HS-27A (cell line): ENCODE measurements at regions not wholly inside any gene's neighbourhood (a gene's known extent, or its start where the extent isn't known, plus 50 kb on each side); places are given as distances from the start of the nearest gene placed in this dataset.

Experiments used
- DNase-seq: peaks from one replicate; pipeline ENCODE4 v3.0.0-alpha.2; 2012; ENCODE audit warnings: low read depth, missing footprints

GRCh38 chr19:31803835-31804446 lies 454.7 kb upstream of the TSHZ3 start:
- DNase-seq = no peak

GRCh38 chr19:31804668-31805067 lies 455.4 kb upstream of the TSHZ3 start:
- no peak for DNase-seq

- DNase-seq = no peak
Measured at GRCh38 chr19:31810536-31811109, 461.4 kb upstream of the TSHZ3 start.

GRCh38 chr19:31817971-31818797 lies 468.9 kb upstream of the TSHZ3 start:
- no peak for DNase-seq

GRCh38 chr19:31818798-31819105 lies 469.5 kb upstream of the TSHZ3 start:
- DNase-seq = no peak

GRCh38 chr19:31819837-31820236 lies 470.6 kb upstream of the TSHZ3 start:
- no peak for DNase-seq

- no peak for DNase-seq
Measured at GRCh38 chr19:31821346-31821745, 472.1 kb upstream of the TSHZ3 start.

- DNase-seq = no peak
Measured at GRCh38 chr19:31825134-31826094, 476.2 kb upstream of the TSHZ3 start.

- DNase-seq = no peak
Measured at GRCh38 chr19:31826325-31826724, 477.1 kb upstream of the TSHZ3 start.

- DNase-seq = no peak
Measured at GRCh38 chr19:31831421-31832175, 482.4 kb upstream of the TSHZ3 start.

GRCh38 chr19:31832176-31832548 lies 482.9 kb upstream of the TSHZ3 start:
- DNase-seq = no peak

GRCh38 chr19:31834070-31834469 lies 484.8 kb upstream of the TSHZ3 start:
- no peak for DNase-seq

GRCh38 chr19:31838163-31838815 lies 489.1 kb upstream of the TSHZ3 start:
- DNase-seq = no peak

- DNase-seq = no peak
Measured at GRCh38 chr19:31840371-31840770, 491.1 kb upstream of the TSHZ3 start.

- DNase-seq = no peak
Measured at GRCh38 chr19:31841755-31842154, 492.5 kb upstream of the TSHZ3 start.

GRCh38 chr19:31863122-31863521 lies 482.3 kb upstream of the ZNF507 start:
- DNase-seq = no peak

GRCh38 chr19:31874313-31874712 lies 471.1 kb upstream of the ZNF507 start:
- DNase-seq = no peak

GRCh38 chr19:31875591-31875990 lies 469.8 kb upstream of the ZNF507 start:
- no peak for DNase-seq

GRCh38 chr19:31880283-31880682 lies 465.1 kb upstream of the ZNF507 start:
- no peak for DNase-seq

GRCh38 chr19:31881988-31882387 lies 463.4 kb upstream of the ZNF507 start:
- no peak for DNase-seq

- DNase-seq = no peak
Measured at GRCh38 chr19:31882709-31883108, 462.7 kb upstream of the ZNF507 start.
